MM.1S (cell line): ENCODE measurements at regions not wholly inside any gene's neighbourhood (a gene's known extent, or its start where the extent isn't known, plus 50 kb on each side); places are given as distances from the start of the nearest gene placed in this dataset.

Source experiments
- CTCF ChIP-seq: fragments of 300-600 bp; sonication (generic); IDR thresholded peaks from 2 replicates; pipeline ENCODE4 v1.5.1; 2016; ENCODE audit warnings: antibody characterized with exemption, low read length, mixed read lengths
- EZH2 ChIP-seq: fragments of 300-600 bp; sonication (generic); optimal IDR thresholded peaks from 2 replicates; pipeline ENCODE3; 2017; ENCODE audit warnings: low read depth, mild to moderate bottlenecking, antibody characterized with exemption, low read length, mixed read lengths
- EZH2phosphoT487 ChIP-seq: fragments of 300-600 bp; sonication (generic); IDR thresholded peaks from 2 replicates; pipeline ENCODE4 v1.6.1; 2018; ENCODE audit warnings: antibody characterized with exemption, low read length

DNA sequence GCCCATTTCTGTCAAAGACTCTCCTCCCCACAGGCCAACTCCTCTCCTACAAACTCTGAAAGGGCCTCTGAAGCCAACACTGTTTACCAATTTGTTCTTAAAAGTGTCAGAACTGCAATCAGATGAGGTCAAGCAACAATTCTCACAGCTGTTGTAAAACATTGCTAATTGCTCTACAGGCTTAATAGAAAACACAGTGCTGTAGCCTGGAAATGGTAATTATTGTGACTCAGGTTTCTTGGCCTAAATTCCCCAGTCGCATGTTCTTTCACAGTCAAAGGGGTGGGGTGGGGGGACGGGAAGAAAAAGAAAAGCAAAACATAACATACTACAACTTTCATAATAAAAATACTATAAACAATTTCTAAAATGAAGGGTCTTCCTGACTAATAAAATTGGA is 343.2 kb downstream of the DMAC1 start:
- TF ChIP-seq CTCF (no peak), EZH2phosphoT487 (no peak), EZH2 (no peak)
